IMR-90 (cell line): ENCODE measurements at regions not wholly inside any gene's neighbourhood (a gene's known extent, or its start where the extent isn't known, plus 50 kb on each side); places are given as distances from the start of the nearest gene placed in this dataset.
"Not testable (repeated sequence)": the region's sequence is repeated elsewhere in the genome, so short reads cannot be mapped to it uniquely, and the experiment has no call there.

Experiments
- ATAC-seq: fragments of 200-7000 bp; cut with Tn5 transposase; 2 replicates; pipeline ENCODE4 v1.9.1; 2020; ENCODE audit warnings: low read depth, mild to moderate bottlenecking, moderate library complexity
- BruUV-seq: library from RNA; stranded (reverse); fragments of 400-500 nt; replicated peaks from 2 replicates; lab custom pipeline; 2021; lab: Mats Ljungman, UMichigan
- CTCF ChIA-PET: fragments of 300-600 bp; formaldehyde crosslinking; extraction: SDS; loops from one replicate; lab custom pipeline; 2021; ENCODE audit warnings: antibody characterized with exemption; lab: Yijun Ruan, JAX
- POLR2A ChIA-PET: fragments of 300-600 bp; sonication (Branson Sonifier 250); formaldehyde crosslinking; loops from one replicate; lab custom pipeline; 2022; ENCODE audit warnings: antibody characterized with exemption; ENCODE audit not compliant: unreplicated experiment; lab: Charles Lee
- DNase-seq: peaks from one replicate; pipeline ENCODE4 v3.0.0; 2013
- H2AFZ ChIP-seq: replicated peaks from 2 replicates; pipeline ENCODE3; 2013; ENCODE audit warnings: low read length, mild to moderate bottlenecking; ENCODE audit not compliant: poor library complexity
- H2AK5ac ChIP-seq: 2 replicates; pipeline ENCODE4 v1.6.1; 2013; ENCODE audit warnings: low read depth, low read length, inconsistent platforms
- H2AK9ac ChIP-seq: replicated peaks from 2 replicates; pipeline ENCODE3; 2013; ENCODE audit warnings: mild to moderate bottlenecking, low read depth, low read length, moderate library complexity; ENCODE audit not compliant: poor library complexity
- H2BK120ac ChIP-seq: 2 replicates; pipeline ENCODE4 v1.6.1; 2013; ENCODE audit warnings: low read depth, low read length, inconsistent platforms
- H2BK15ac ChIP-seq: 3 replicates; pipeline ENCODE4 v1.6.1; 2013; ENCODE audit warnings: low read depth, low read length, inconsistent platforms
- H2BK20ac ChIP-seq: 2 replicates; pipeline ENCODE4 v1.6.1; 2013; ENCODE audit warnings: low read depth, mild to moderate bottlenecking, inconsistent platforms, low read length, moderate library complexity
- H2BK5ac ChIP-seq: 2 replicates; pipeline ENCODE4 v1.6.1; 2013; ENCODE audit warnings: mild to moderate bottlenecking, low read depth, low read length, inconsistent platforms; ENCODE audit not compliant: poor library complexity, severe bottlenecking
- H3K14ac ChIP-seq: replicated peaks from 2 replicates; pipeline ENCODE4 v1.6.1; 2013; ENCODE audit warnings: low read depth, low read length, inconsistent platforms
- H3K18ac ChIP-seq: 2 replicates; pipeline ENCODE4 v1.6.1; 2013; ENCODE audit warnings: low read depth, low read length, control low read depth
- H3K23ac ChIP-seq: 2 replicates; pipeline ENCODE4 v1.6.1; 2013; ENCODE audit warnings: low read depth, low read length, inconsistent platforms
- H3K27ac ChIP-seq: 2 replicates; pipeline ENCODE4 v1.5.1; 2013; ENCODE audit warnings: mild to moderate bottlenecking, control low read depth, low read length; ENCODE audit not compliant: insufficient read depth
- H3K27me3 ChIP-seq: 2 replicates; pipeline ENCODE4 v1.6.1; 2013; ENCODE audit warnings: low read length; ENCODE audit not compliant: control insufficient read depth, insufficient read depth
- H3K36me3 ChIP-seq: 2 replicates; pipeline ENCODE4 v1.6.1; 2013; ENCODE audit warnings: low read length, mixed read lengths; ENCODE audit not compliant: control insufficient read depth, insufficient read depth
- H3K4ac ChIP-seq: 2 replicates; pipeline ENCODE4 v1.6.1; 2013; ENCODE audit warnings: low read depth, low read length, inconsistent platforms
- H3K4me1 ChIP-seq: 2 replicates; pipeline ENCODE4 v1.6.1; 2013; ENCODE audit warnings: low read length, mixed read lengths; ENCODE audit not compliant: control insufficient read depth, insufficient read depth
- H3K4me2 ChIP-seq: 2 replicates; pipeline ENCODE4 v1.6.1; 2013; ENCODE audit warnings: low read depth, mild to moderate bottlenecking, control low read depth, low read length, moderate library complexity
- H3K4me3 ChIP-seq: 2 replicates; pipeline ENCODE4 v1.5.1; 2013; ENCODE audit warnings: low read depth, mild to moderate bottlenecking, control low read depth, low read length, moderate library complexity; ENCODE audit not compliant: insufficient read depth
- H3K56ac ChIP-seq: 2 replicates; pipeline ENCODE4 v1.6.1; 2013; ENCODE audit warnings: low read length, inconsistent platforms; ENCODE audit not compliant: insufficient read depth; ENCODE audit errors: extremely low read depth
- H3K79me1 ChIP-seq, 2 experiments: 2 replicates each; pipeline ENCODE4 v1.6.1; 2013; ENCODE audit warnings: low read length in 2 of 2, inconsistent platforms in 1 of 2, low read depth in 1 of 2
- H3K9ac ChIP-seq: 2 replicates; pipeline ENCODE4 v1.6.1; 2013; ENCODE audit warnings: low read depth, low read length, control low read depth
- H3K9me1 ChIP-seq: 2 replicates; pipeline ENCODE4 v1.6.1; 2013; ENCODE audit warnings: low read length, inconsistent platforms; ENCODE audit not compliant: insufficient read depth
- H3K9me3 ChIP-seq: 2 replicates; pipeline ENCODE4 v1.6.1; 2013; ENCODE audit warnings: low read length; ENCODE audit not compliant: control insufficient read depth, insufficient read depth
- H4K20me1 ChIP-seq: 2 replicates; pipeline ENCODE4 v1.6.1; 2013; ENCODE audit warnings: low read length, inconsistent platforms; ENCODE audit not compliant: insufficient read depth
- H4K5ac ChIP-seq: 2 replicates; pipeline ENCODE4 v1.6.1; 2013; ENCODE audit warnings: mild to moderate bottlenecking, low read depth, low read length, control low read depth
- H4K8ac ChIP-seq, 2 experiments: 2 replicates each; pipeline ENCODE4 v1.6.1; 2013; ENCODE audit warnings: low read depth in 2 of 2, low read length in 2 of 2, control low read depth in 1 of 2, inconsistent platforms in 1 of 2
- H4K91ac ChIP-seq: 2 replicates; pipeline ENCODE4 v1.6.1; 2013; ENCODE audit warnings: low read depth, low read length, inconsistent platforms; ENCODE audit not compliant: insufficient read depth
- CEBPB ChIP-seq: IDR thresholded peaks from 2 replicates; pipeline ENCODE4 v1.6.1; 2012; ENCODE audit warnings: low read depth, low read length, improper control_type of control experiment
- CHD1 ChIP-seq: IDR thresholded peaks from 2 replicates; pipeline ENCODE4 v1.6.1; 2012; ENCODE audit warnings: low read depth, low read length, improper control_type of control experiment
- WGBS, 2 experiments: methylation state at CpG; one replicate each; pipeline versions ENCODE4 v1.1.5 to v1.1.7; 2013; ENCODE audit warnings: missing lambda C conversion rate in 2 of 2; ENCODE audit not compliant: insufficient read length in 1 of 2; ENCODE audit errors: extremely low coverage in 2 of 2; 5-methylcytosine and 5-hydroxymethylcytosine counted together
- dilution Hi-C: fragments of 300-500 bp; cut with HindIII; formaldehyde crosslinking; loops from one replicate; pipeline ENCODE4 v1.14.3; 2018; ENCODE audit warnings: low sequenced_read_pairs; ENCODE audit not compliant: unreplicated experiment
- in situ Hi-C: fragments of 300-500 bp; cut with MboI; formaldehyde crosslinking; loops from 3 replicates; pipeline ENCODE4 v1.14.3; 2019; ENCODE audit warnings: low sequenced_read_pairs, inconsistent platforms, mixed read lengths
- intact Hi-C: fragments of 100-400 bp; cut with micrococcal nuclease; formaldehyde crosslinking; loops from 2 replicates; pipeline ENCODE4 v1.10.0; 2022

DNA sequence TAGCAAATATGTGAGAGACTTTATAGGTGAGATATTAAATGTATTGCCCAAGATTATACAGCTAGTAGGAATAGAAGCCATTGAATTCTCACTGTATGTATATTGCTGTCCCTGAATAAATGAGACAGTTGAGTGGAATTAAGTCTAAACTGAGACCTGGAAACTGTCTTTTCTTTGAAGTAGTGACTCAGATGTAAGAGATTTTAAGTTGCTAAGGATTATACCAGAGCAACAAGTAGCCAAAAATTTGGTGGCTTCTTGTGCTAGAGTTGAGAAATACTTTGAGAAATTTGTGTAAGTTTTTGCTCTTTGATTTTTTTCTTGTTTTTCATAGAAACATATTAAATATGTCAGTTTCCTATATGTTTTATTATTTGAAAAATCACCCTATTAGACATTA, 58.7 kb downstream of the TANC2 start:
- in situ Hi-C loops, result no loop called here
- Histone ChIP-seq H3K4me3 (no peak overlapping the region), H4K8ac (no peak overlapping the region), H2BK15ac (no peak overlapping the region), H3K79me1 (peaks cover 29 to 57% of the 10 kb centered on the region in 2 experiments), H2AFZ (no peak overlapping the region), H2BK20ac (no peak overlapping the region), H2AK9ac (no peak overlapping the region), H3K23ac (peak overlapping the region; percentile 43; the same call in 1 of the 2 replicates), H3K14ac (no peak overlapping the region), H3K9ac (no peak overlapping the region), H3K9me3 (peaks cover 5% of the 10 kb centered on the region; the same call in 1 of the 2 replicates), H3K4me2 (no peak overlapping the region), H2AK5ac (no peak overlapping the region), H4K5ac (no peak overlapping the region), H3K4me1 (peaks cover 4% of the 10 kb centered on the region), H3K27ac (no peak overlapping the region), H4K91ac (no peak overlapping the region), H4K20me1 (peaks cover 37% of the 10 kb centered on the region), H3K4ac (no peak overlapping the region), H2BK5ac (no peak overlapping the region), H3K9me1 (peaks cover 10% of the 10 kb centered on the region), H2BK120ac (no peak overlapping the region), H3K56ac (no peak overlapping the region), H3K18ac (no peak overlapping the region), H3K27me3 (no peaks in the 10 kb centered on the region), H3K36me3 (no peaks in the 10 kb centered on the region)
- intact Hi-C loops, result no loop called here
- POLR2A ChIA-PET, result no interaction called here
- BruUV-seq, result no TSS peak
- DNase-seq (peak; percentile 42), ATAC-seq (0 out of 2 replicates have a peak, but pooled peaks have one; percentile 38)
- CTCF ChIA-PET, result no interaction called here
- dilution Hi-C loops, result no loop called here
- TF ChIP-seq CHD1 (no peak), CEBPB (peak; percentile 12; the same call in 1 of the 2 replicates)

DNA sequence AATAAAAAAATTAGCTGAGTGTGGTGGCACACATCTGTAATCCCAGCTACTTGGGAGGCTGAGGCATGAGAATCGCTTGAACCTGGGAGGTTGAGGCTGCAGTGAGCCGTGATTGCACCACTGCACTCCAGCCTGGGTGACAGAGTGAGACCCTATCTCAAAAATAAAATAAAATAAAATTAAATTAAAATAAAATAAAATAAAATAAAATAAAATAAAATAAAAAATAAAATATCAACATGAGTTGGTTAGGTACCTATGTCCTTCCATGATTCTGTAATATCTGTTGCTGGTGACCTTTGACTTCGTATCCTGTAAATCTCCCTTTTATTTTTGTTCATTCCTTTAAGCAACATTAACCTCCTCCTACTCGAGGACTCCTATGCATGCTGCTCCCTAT, 59.6 kb downstream of the TANC2 start:
- H3K14ac ChIP-seq, H3K4ac ChIP-seq, BruUV-seq, H3K4me1 ChIP-seq, CTCF ChIA-PET, H3K9ac ChIP-seq, DNase-seq, H2BK5ac ChIP-seq, H3K27me3 ChIP-seq, H3K4me2 ChIP-seq, H3K36me3 ChIP-seq, H3K27ac ChIP-seq, H2AFZ ChIP-seq, H2AK5ac ChIP-seq, H2BK20ac ChIP-seq, dilution Hi-C loops, H4K91ac ChIP-seq, H3K18ac ChIP-seq, intact Hi-C loops, H4K8ac ChIP-seq, H3K9me3 ChIP-seq, H3K56ac ChIP-seq, H2AK9ac ChIP-seq, ATAC-seq, H3K4me3 ChIP-seq, H4K5ac ChIP-seq, POLR2A ChIA-PET, H2BK120ac ChIP-seq, H2BK15ac ChIP-seq, in situ Hi-C loops: not testable (repeated sequence)
- Histone ChIP-seq H3K9me1 (peaks cover 10% of the 10 kb centered on the region), H3K23ac (peak overlapping the region; percentile 70; the same call in 1 of the 2 replicates), H4K20me1 (peaks cover 35% of the 10 kb centered on the region), H3K79me1 (peaks cover 31 to 59% of the 10 kb centered on the region in 2 experiments)
- WGBS, 2 experiments, result 94% methylated on average over 2 of the region's 4 CpGs; no CpG with 5 or more reads in 1 of the 2 experiments
